ENCODE measurements at regions not wholly inside any gene's neighbourhood (a gene's known extent, or its start where the extent isn't known, plus 50 kb on each side); places are given as distances from the start of the nearest gene placed in this dataset.

- TF ChIP-seq CTCF (IDR thresholded peaks at IDR 0.05) (no peak), ZFX (IDR thresholded peaks at IDR 0.05; ENCODE audit: borderline replicate concordance) (no peak)
Measured at GRCh38 chr6:87917886-87918285, 129.8 kb upstream of the SPACA1 start.
